ENCODE measurements at regions not wholly inside any gene's neighbourhood (a gene's known extent, or its start where the extent isn't known, plus 50 kb on each side); places are given as distances from the start of the nearest gene placed in this dataset.
"Not testable (repeated sequence)": the region's sequence is repeated elsewhere in the genome, so short reads cannot be mapped to it uniquely, and the experiment has no call there.

- intact Hi-C loops (cut with DNase I; ENCODE audit: low total_unique reads) = no loop called here
- Histone ChIP-seq H3K4me1 (no peaks in the 10 kb centered on the region), H3K9me3 (no peaks in the 10 kb centered on the region), H3K27me3 (no peaks in the 10 kb centered on the region), H3K27ac (no peak overlapping the region), H3K4me3 (no peak overlapping the region), H3K36me3 (peaks cover 0 to 5% (median 5%) of the 10 kb centered on the region in 3 donors)
- peak in 1 of 2 experiments; percentile 7 for TF ChIP-seq CTCF (IDR thresholded peaks at IDR 0.05)
- no peak for DNase-seq
Observed at GRCh38 chr6:159633196-159633595, 59.8 kb downstream of the SOD2 start.

- Histone ChIP-seq H3K27me3 (no peaks in the 10 kb centered on the region), H3K36me3 (peaks cover 0 to 5% (median 5%) of the 10 kb centered on the region in 3 donors), H3K9me3 (no peaks in the 10 kb centered on the region), H3K4me1 (no peaks in the 10 kb centered on the region), H3K27ac (no peak overlapping the region), H3K4me3 (no peak overlapping the region)
- no peak for DNase-seq
- TF ChIP-seq CTCF (IDR thresholded peaks at IDR 0.05) = no peak
- intact Hi-C loops (cut with DNase I; ENCODE audit: low total_unique reads) = no loop called here
Observed at GRCh38 chr6:159631886-159632285, 61.2 kb downstream of the SOD2 start.

GRCh38 chr6:159627939-159628338 lies 65.1 kb downstream of the SOD2 start:
- no peak for TF ChIP-seq CTCF (IDR thresholded peaks at IDR 0.05)
- DNase-seq = no peak
- H3K4me3 ChIP-seq = no peak overlapping the region
- intact Hi-C loops (cut with DNase I; ENCODE audit: low total_unique reads) = no loop called here
- no peaks in the 10 kb centered on the region for H3K9me3 ChIP-seq
- H3K36me3 ChIP-seq = peaks cover 0 to 5% (median 5%) of the 10 kb centered on the region in 3 donors
- no peak overlapping the region for H3K27ac ChIP-seq
- H3K27me3 ChIP-seq = no peaks in the 10 kb centered on the region
- H3K4me1 ChIP-seq = no peaks in the 10 kb centered on the region

GRCh38 chr6:159626506-159626905 lies 66.5 kb downstream of the SOD2 start:
- H3K9me3 ChIP-seq; H3K36me3 ChIP-seq; H3K27me3 ChIP-seq; H3K4me1 ChIP-seq; H3K4me3 ChIP-seq; H3K27ac ChIP-seq; DNase-seq; intact Hi-C loops (cut with DNase I; ENCODE audit: low total_unique reads): not testable (repeated sequence)

- peaks cover 0 to 6% (median 0%) of the 10 kb centered on the region in 3 donors for H3K9me3 ChIP-seq
- no peak for DNase-seq
- H3K4me3 ChIP-seq = no peak overlapping the region
- intact Hi-C loops (cut with DNase I; ENCODE audit: low total_unique reads) = no loop called here
- no peak for TF ChIP-seq CTCF (IDR thresholded peaks at IDR 0.05)
- no peaks in the 10 kb centered on the region for H3K36me3 ChIP-seq
- no peak overlapping the region for H3K27ac ChIP-seq
- no peaks in the 10 kb centered on the region for H3K27me3 ChIP-seq
- H3K4me1 ChIP-seq = no peaks in the 10 kb centered on the region
Observed at GRCh38 chr6:159623156-159623555, 69.9 kb downstream of the SOD2 start.

GRCh38 chr6:159620947-159621346 lies 72.1 kb downstream of the SOD2 start:
- Histone ChIP-seq H3K27ac (no peak overlapping the region), H3K27me3 (no peaks in the 10 kb centered on the region), H3K4me1 (no peaks in the 10 kb centered on the region), H3K36me3 (peaks cover 4 to 9% (median 8%) of the 10 kb centered on the region in 3 donors), H3K9me3 (peaks cover 0 to 24% (median 11%) of the 10 kb centered on the region in 3 donors), H3K4me3 (no peak overlapping the region)
- DNase-seq = no peak
- no peak for TF ChIP-seq CTCF (IDR thresholded peaks at IDR 0.05)
- intact Hi-C loops (cut with DNase I; ENCODE audit: low total_unique reads) = no loop called here
